ENCODE measurements at regions not wholly inside any gene's neighbourhood (a gene's known extent, or its start where the extent isn't known, plus 50 kb on each side); places are given as distances from the start of the nearest gene placed in this dataset.

DNA sequence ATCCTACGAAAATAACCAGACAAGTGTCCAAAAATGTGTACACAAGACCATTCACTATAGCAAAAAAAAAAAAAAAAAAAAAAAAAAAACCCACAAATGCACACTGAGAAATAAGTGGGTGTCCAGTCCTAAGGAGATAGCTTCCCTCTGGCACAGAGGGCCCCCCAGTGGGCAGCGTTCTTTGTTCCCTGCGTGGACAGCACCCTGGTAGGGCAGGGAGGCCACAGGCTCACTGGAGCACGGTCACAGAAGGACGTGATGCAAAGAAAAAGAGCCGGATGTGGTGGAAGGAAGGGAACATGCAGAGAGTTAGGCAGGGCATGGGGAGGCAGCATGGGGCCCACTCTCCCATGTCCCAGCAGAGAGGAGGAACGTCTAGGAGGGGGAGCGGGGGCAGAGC lies 210.7 kb upstream of the NSMCE3 start:
- DNase-seq, result no peak

GRCh38 chr15:29477256-29477655 lies 207.6 kb upstream of the NSMCE3 start:
- no peak for DNase-seq

DNA sequence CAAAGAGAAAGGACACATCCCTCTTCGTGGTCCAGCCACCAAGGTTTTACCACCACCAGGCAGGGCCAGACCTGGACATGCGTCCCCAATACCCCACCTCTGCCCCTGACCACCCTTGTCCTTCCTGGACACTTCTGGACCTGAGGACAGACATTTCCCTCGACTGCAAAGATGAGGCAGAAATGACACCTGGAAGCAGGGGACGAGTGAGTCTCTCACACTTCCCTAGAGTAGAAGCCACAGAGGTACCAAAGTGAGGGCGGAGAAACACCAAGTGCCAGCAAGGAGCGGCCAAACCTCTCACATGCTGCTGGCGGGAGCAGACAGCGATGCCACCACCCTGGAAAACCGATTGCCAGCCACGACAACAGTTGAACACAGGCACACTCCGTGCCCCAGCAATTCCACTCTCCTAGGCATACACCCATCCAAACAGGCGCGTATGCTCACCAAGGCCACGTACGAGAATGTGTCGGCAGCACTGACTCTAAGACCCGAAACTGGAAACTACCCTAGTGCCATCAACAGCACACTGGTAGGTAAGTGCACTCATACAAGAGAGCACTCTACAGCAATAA lies 207.0 kb upstream of the NSMCE3 start:
- no peak for DNase-seq

DNA sequence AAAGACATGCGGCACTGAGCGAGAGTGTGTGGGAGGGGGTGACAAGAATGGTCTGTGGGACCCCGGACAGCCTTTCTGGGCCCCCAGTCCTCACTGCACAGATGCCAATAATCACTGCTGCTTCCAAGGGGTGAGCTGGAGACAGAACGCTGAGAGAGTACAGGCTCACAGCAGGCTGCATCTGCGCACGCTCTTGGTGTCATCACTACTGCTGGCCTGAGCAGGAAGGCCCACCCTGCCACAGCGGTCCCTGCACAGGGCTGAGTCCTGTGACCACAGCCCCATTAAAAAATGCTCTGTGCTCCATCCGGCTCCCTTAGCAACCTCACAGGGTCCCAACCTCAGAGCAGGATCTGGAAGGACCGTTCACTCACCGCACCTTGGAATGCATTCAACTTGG lies 205.5 kb upstream of the NSMCE3 start:
- no peak for DNase-seq

DNA sequence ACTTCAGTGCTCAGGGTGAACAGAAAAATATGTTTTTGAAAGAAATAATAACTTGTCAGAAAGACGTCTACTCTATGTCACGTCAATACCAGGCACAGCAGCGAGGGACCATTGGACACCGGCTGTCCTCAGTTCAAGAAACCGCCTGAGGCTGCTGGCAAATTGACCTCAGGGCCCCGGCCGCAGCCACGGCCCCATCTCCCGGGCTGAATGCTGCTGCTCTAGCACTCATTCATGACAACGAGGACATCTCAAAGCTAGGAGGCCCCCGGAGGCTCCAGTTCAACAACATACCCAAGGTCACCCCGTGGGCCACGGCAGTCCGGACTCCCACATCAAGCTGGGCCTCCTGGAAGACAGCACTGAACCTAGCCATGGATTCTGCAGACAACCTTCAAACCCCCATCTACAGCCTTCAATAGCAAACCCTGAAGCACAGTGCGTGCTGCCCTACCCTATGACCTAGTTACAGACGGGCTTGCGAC lies 204.0 kb upstream of the NSMCE3 start:
- no peak for DNase-seq

GRCh38 chr15:29472901-29473445 lies 203.4 kb upstream of the NSMCE3 start:
- DNase-seq, result no peak

GRCh38 chr15:29471757-29472156 lies 202.1 kb upstream of the NSMCE3 start:
- DNase-seq, result no peak

GRCh38 chr15:29471306-29471705 lies 201.7 kb upstream of the NSMCE3 start:
- DNase-seq, result no peak

GRCh38 chr15:29470794-29471193 lies 201.2 kb upstream of the NSMCE3 start:
- no peak for DNase-seq

DNA sequence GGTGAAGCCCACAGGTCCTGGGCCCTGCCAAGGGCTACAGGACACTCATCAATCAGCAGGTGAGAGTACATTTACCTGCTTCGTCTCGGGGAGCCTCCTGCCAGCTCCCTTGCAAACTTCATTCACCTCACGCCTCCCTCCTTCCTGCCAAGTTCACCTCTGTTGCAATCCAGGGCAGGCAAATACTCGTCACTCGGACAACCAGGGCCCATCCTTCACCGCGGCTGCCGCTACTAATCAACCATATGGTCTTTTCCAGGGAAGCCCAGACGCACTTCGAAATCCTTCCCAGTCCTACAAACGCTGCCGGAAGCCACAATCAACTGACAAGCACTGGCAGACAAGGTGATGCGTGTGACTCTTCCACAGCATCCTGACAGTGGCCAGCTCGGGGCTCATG lies 200.7 kb upstream of the NSMCE3 start:
- DNase-seq, result no peak

- DNase-seq, result no peak
Observed at GRCh38 chr15:29468899-29469298, 199.3 kb upstream of the NSMCE3 start.

DNA sequence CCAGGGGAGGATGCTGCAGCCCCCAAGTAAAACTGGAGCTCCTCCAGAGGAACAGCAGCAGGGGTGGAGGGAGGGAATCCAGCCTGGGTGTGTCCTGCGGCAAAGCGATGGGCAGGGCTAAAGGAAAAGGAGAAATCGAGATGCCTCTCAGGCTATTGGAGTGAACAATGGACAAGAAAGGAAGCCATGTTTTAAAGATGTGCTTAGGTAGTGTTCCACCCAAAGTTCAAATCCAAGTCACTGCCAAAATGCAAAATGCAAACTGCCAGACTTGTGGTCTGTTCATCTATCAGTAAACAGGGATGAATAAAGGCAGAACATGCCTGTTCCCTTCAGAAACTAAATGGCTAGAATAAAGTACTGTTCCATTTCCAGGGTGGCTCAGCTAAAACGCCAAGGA lies 197.5 kb upstream of the NSMCE3 start:
- DNase-seq, result no peak

- no peak for DNase-seq
Observed at GRCh38 chr15:29466292-29466691, 196.7 kb upstream of the NSMCE3 start.

GRCh38 chr15:29465816-29466215 lies 196.2 kb upstream of the NSMCE3 start:
- DNase-seq, result no peak

DNA sequence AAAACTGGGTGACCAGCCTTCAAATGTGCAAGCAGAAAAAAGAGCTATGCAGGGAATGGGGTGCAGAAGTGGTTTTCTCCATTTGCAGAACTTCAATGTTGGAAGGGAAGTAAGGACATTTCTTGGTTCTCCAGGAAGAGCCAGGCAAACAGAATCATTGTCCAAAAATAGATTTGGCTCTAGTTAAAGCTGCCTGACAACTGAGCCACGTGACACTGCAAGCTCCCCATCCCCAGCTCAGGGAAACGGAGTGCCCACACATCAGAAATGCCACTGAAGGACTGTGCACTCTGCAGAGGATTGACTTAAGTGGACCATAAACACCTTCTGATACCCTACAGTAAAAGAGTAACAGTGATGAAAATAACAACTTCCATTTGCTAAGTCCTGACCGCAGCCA lies 195.6 kb upstream of the NSMCE3 start:
- DNase-seq, result no peak

DNA sequence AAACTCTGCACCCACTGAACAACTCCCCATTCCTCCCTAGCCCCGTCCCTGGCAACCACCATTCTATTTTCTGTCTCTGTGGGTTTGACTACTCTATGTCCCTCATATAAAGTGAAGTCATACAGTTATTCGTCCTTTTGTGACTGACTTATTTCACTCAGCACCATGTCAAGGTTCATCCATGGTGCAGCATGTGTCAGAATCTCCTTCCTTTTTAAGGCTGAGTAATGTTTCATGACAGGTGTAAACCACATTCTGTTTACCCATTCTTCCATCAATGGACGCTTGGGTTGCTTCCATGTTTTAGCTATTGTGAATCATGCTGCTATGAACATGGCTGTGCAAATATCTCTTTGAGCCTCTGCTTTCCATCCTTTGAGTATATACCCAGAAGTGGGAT lies 192.3 kb upstream of the NSMCE3 start:
- DNase-seq, result no peak

DNA sequence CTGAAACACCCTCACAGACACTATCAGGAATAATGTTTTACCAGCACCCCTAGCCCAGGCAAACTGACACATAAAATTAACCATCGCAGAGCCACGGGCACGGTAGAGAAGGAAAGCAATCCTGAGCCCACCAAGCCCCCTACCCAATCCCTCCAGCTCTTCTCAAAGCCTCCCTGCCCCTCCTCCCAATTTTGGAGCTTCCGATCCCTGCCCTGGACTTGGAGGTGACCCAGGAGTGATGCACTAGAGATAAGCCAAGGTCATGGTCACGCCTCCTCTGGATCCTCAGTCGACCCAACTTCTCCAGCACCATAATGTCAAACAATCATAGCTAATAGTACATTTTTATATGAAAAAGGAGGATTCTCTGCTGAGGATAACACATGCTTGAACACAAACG lies 188.7 kb upstream of the NSMCE3 start:
- DNase-seq, result no peak

DNA sequence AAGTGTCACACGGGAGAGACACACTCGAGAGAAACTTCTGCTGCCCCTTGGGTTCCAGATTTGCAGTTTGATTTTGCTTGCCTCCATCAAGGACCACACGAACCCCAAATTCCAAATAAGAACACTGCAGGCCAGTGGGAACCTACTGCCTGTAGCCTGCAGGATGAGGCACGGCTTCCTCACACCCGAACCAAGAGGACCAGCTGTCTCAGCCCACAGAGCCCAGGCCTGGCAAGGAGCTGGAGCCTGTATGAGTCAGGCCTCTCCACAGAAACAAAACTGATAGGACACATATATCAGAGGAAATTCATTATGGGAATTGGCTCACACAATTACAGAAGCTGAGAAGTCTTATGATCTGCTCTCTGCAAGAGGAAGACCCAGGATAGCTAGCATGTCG lies 188.1 kb upstream of the NSMCE3 start:
- DNase-seq, result no peak

GRCh38 chr15:29456964-29457363 lies 187.3 kb upstream of the NSMCE3 start:
- DNase-seq, result no peak

DNA sequence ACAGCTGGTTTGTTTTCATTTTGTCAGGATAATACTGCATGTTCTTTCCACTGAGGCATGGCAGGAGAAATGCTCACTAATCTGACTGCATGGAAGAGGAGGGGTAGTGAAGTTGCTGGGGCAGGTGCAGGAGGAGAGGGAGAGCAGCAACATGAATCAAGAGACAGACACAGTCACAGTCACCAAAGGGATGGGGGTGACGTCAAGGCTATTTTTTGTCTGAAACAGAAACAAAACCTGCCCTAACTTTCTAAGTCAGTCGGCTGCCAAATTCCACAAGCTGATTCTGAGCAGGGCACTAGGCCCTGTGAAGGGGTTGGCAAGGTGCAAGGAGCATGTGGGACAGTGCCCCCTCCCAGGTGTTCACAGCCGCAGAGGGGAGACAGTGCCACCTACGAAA lies 186.6 kb upstream of the NSMCE3 start:
- DNase-seq, result no peak

- no peak for DNase-seq
Observed at GRCh38 chr15:29455530-29455929, 185.9 kb upstream of the NSMCE3 start.

DNA sequence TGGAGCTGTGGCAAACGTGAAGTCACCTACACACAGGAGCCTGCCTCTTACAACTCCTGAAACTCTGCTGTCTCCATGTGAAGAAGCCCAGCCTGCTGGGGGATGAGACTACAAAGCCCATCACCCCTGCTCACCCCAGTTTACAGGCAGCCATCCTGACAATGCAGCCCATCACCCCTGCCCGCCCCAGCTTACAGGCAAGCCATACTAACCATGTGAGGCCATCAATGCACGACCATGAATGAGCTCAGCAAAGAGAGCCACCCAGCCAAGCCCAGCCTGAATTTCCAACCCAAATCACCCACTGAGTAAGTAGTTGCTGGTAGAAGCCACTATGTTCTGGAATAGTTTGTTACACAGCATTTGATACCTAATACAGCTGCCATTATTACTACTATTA lies 185.4 kb upstream of the NSMCE3 start:
- DNase-seq, result no peak

- DNase-seq, result no peak
Observed at GRCh38 chr15:29454506-29454905, 184.9 kb upstream of the NSMCE3 start.

DNA sequence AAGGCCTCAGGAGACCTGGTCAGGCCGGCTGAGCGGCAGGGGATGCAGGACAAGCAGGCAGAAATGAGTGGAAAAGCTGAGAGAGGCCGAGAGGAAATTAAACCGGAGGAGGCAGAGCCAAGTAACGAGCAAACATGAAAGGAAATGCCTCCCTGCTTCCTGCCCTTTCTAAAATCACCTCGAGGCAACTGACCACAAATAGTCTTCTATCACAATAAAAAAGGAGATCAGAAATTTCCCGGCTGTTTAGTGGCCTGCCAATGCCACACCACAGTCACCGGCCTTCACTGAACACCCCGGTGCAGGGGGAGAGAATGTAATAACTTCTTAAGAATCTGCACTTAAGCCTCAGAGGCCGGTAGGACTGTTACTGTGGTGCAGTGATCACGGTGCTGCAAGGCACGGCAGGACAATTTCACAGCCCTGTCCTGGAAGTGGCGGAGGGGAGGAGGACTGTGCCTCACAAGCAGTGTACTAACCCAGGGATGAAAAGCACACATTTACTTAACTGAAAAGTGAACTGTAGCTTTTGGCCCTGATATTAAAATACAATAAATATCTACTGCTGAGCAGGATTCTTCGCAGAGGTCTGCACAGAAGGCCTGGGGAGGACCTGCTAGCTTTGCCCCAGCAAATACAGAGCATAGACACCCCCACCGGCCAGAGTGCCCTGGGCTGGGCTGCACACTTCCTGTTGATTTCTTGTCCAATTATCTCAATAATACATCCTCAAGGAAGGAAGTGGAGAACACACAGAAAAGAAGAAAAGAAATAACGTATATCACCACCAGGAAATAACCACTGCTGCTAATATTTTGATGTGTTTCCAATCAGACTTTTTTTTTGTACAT lies 183.5 kb upstream of the NSMCE3 start:
- DNase-seq, result no peak
